ENCODE measurements at regions not wholly inside any gene's neighbourhood (a gene's known extent, or its start where the extent isn't known, plus 50 kb on each side); places are given as distances from the start of the nearest gene placed in this dataset.

- TF ChIP-seq HMGXB4 (CRISPR knock-in tag; IDR thresholded peaks at IDR 0.05; ENCODE audit: borderline replicate concordance in 1 of 2, low read depth in 1 of 2) = no peak
- TF ChIP-seq FOXP1 (IDR thresholded peaks at IDR 0.05) = no peak
- no peak for TF ChIP-seq FOXP1 (CRISPR knock-in tag; IDR thresholded peaks at IDR 0.05)
These were observed 104.0 kb upstream of the CHRM3 start for GRCh38 chr1:239282411-239282810.
